Ascending aorta (tissue), 2 donors: ENCODE measurements at regions not wholly inside any gene's neighbourhood (a gene's known extent, or its start where the extent isn't known, plus 50 kb on each side); places are given as distances from the start of the nearest gene placed in this dataset.

Source experiments
- DNase-seq, 2 donors: peaks; one replicate each; pipeline ENCODE4 v3.0.0-alpha.2; 2019; ENCODE audit warnings: low spot score in 2 of 2
- H3K27ac ChIP-seq, 2 donors: fragments of 200-600 bp; sonication (generic); one replicate each; pipeline ENCODE4 v1.5.1; 2016 to 2017; ENCODE audit warnings: mild to moderate bottlenecking in 1 of 2
- H3K27me3 ChIP-seq: fragments of 200-600 bp; sonication (generic); one replicate; pipeline ENCODE4 v1.5.1; 2017
- H3K36me3 ChIP-seq, 2 donors: fragments of 200-600 bp; sonication (generic); one replicate each; pipeline ENCODE4 v1.5.1; 2016
- H3K4me1 ChIP-seq, 2 donors: fragments of 200-600 bp; sonication (generic); one replicate each; pipeline ENCODE4 v1.5.1; 2016 to 2017; ENCODE audit warnings: mild to moderate bottlenecking in 1 of 2
- H3K4me3 ChIP-seq, 2 donors: fragments of 200-600 bp; sonication (generic); one replicate each; pipeline ENCODE4 v1.5.1; 2016 to 2017; ENCODE audit warnings: mild to moderate bottlenecking in 1 of 2
- H3K9me3 ChIP-seq, 2 donors: fragments of 200-600 bp; sonication (generic); one replicate each; pipeline ENCODE4 v1.5.1; 2016
- CTCF ChIP-seq, 3 experiments: fragments of 200-600 bp in 2 of 3; fragments of 450-650 bp in 1 of 3; sonication (generic) in 2 of 3; IDR thresholded peaks; one replicate each; pipeline ENCODE4 v1.5.1; 2016 to 2019; ENCODE audit warnings: antibody characterized with exemption in 3 of 3, mild to moderate bottlenecking in 1 of 3, moderate library complexity in 1 of 3
- intact Hi-C: fragments of 100-400 bp; cut with DNase I; formaldehyde crosslinking; loops from one replicate; pipeline ENCODE4 v1.15.1; 2023

DNA sequence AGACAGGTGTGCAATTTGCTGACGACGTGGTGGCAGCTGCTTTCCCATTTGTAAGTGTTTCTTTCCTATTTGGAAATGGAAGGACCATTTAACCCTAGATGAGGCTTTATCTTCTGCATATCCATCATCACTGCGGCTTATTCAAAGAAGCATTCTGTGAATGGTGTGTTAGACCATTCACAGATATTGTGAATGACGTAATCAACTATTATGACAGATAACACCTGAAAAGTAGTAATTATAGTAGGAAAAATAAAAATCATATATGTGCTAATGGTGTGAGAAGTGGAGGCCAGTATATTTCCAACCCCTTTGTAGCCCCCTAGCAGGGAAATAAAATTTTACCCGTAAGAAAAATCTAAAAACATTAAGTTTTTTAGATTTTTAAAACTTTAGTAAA is 424.5 kb upstream of the CRIM1 start:
- no peak for DNase-seq
- H3K4me3 ChIP-seq = no peak overlapping the region
- H3K27ac ChIP-seq = no peak overlapping the region
- no peaks in the 10 kb centered on the region for H3K9me3 ChIP-seq
- no peaks in the 10 kb centered on the region for H3K4me1 ChIP-seq
- no peak for TF ChIP-seq CTCF (IDR thresholded peaks at IDR 0.05)
- intact Hi-C loops = no loop called here
- H3K27me3 ChIP-seq = no peaks in the 10 kb centered on the region
- no peaks in the 10 kb centered on the region for H3K36me3 ChIP-seq

GRCh38 chr2:35929551-35929950 is 426.0 kb upstream of the CRIM1 start:
- H3K36me3 ChIP-seq = no peaks in the 10 kb centered on the region
- no peak for TF ChIP-seq CTCF (IDR thresholded peaks at IDR 0.05)
- H3K27me3 ChIP-seq = no peaks in the 10 kb centered on the region
- intact Hi-C loops = no loop called here
- H3K27ac ChIP-seq = no peak overlapping the region
- H3K4me1 ChIP-seq = no peaks in the 10 kb centered on the region
- H3K4me3 ChIP-seq = no peak overlapping the region
- no peak for DNase-seq
- H3K9me3 ChIP-seq = no peaks in the 10 kb centered on the region

GRCh38 chr2:35920061-35920460 is 435.5 kb upstream of the CRIM1 start:
- Histone ChIP-seq H3K27ac (no peak overlapping the region), H3K4me3 (no peak overlapping the region), H3K36me3 (no peaks in the 10 kb centered on the region), H3K4me1 (no peaks in the 10 kb centered on the region), H3K27me3 (no peaks in the 10 kb centered on the region), H3K9me3 (no peaks in the 10 kb centered on the region)
- no peak for DNase-seq
- intact Hi-C loops = no loop called here
- TF ChIP-seq CTCF (IDR thresholded peaks at IDR 0.05) = no peak

DNA sequence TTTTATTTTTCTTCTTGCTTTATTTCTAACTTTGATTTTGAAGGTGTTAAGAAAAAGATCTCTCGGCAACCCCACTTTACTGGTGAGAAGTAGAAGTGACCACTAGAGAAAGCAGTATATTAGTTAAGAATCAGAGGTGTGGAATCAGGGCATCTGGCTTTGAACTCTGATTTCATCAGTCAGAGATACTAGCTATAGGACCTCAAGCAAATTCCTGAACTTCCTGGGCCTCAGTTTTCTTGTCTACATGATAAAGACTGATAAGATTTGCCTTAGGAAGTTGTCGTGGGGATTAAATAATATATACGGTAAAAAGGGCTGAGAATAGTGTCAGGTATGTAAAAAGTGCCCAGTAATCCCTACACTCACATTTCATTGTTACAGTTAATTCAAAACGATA is 440.3 kb upstream of the CRIM1 start:
- H3K27me3 ChIP-seq = no peaks in the 10 kb centered on the region
- intact Hi-C loops = no loop called here
- DNase-seq = no peak
- H3K4me1 ChIP-seq = no peaks in the 10 kb centered on the region
- no peak overlapping the region for H3K4me3 ChIP-seq
- H3K36me3 ChIP-seq = no peaks in the 10 kb centered on the region
- no peak for TF ChIP-seq CTCF (IDR thresholded peaks at IDR 0.05)
- no peak overlapping the region for H3K27ac ChIP-seq
- H3K9me3 ChIP-seq = no peaks in the 10 kb centered on the region

- no peaks in the 10 kb centered on the region for H3K9me3 ChIP-seq
- H3K27me3 ChIP-seq = no peaks in the 10 kb centered on the region
- no peaks in the 10 kb centered on the region for H3K4me1 ChIP-seq
- intact Hi-C loops = no loop called here
- H3K4me3 ChIP-seq = no peak overlapping the region
- H3K36me3 ChIP-seq = no peaks in the 10 kb centered on the region
- H3K27ac ChIP-seq = no peak overlapping the region
- no peak for DNase-seq
- no peak for TF ChIP-seq CTCF (IDR thresholded peaks at IDR 0.05)
These were observed 463.6 kb upstream of the CRIM1 start for GRCh38 chr2:35891936-35892335.

DNA sequence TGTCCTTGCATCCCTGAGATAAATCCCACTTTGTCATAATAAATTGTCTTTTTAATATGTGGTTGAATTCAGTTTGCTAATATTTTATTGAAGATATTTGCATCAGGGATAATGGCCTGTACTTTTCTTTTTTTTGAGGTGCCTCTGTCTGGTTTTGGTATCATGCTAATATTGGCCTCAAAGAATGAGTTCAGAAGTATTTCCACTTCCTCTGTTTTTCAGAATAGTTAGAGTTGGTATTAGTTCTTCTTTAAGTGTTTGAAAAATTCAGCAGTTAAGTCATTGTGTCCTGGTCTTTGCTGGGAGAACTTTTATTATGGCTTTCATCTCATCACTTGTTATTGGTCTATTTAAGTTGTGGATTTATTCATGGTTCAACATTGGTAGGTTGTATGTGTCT is 464.1 kb upstream of the CRIM1 start:
- Histone ChIP-seq H3K9me3 (no peaks in the 10 kb centered on the region), H3K4me3 (no peak overlapping the region), H3K4me1 (no peaks in the 10 kb centered on the region), H3K36me3 (no peaks in the 10 kb centered on the region), H3K27me3 (no peaks in the 10 kb centered on the region), H3K27ac (no peak overlapping the region)
- no peak for DNase-seq
- no peak for TF ChIP-seq CTCF (IDR thresholded peaks at IDR 0.05)
- intact Hi-C loops = no loop called here
